ENCODE measurements at regions not wholly inside any gene's neighbourhood (a gene's known extent, or its start where the extent isn't known, plus 50 kb on each side); places are given as distances from the start of the nearest gene placed in this dataset.
"Not testable (repeated sequence)": the region's sequence is repeated elsewhere in the genome, so short reads cannot be mapped to it uniquely, and the experiment has no call there.

DNA sequence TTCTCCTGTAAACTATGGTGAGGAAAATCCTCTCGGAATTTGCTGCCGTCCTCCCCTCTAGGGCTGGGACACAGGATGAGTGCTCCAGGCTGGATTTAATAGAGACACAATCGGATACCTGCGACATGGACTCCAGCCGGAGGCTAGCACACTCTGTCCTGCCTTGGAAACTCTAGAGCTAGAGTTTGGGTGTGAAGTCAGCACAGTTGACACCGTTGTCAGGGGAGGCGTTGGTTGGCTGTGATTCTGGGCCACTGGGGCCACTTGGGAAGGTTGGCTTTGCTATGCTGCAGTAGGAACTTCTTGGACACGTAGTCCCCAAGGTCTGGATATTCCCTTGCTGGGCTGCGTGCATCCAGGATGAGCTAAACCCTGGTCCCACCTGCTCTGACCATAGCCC, 169.4 kb downstream of the NRN1 start:
- 89 to 95% methylated on average over 9 of the region's 9 CpGs for WGBS, 2 donors
- no peaks in the 10 kb centered on the region for H3K4me1 ChIP-seq
- intact Hi-C loops (cut with DNase I) = no loop called here

DNA sequence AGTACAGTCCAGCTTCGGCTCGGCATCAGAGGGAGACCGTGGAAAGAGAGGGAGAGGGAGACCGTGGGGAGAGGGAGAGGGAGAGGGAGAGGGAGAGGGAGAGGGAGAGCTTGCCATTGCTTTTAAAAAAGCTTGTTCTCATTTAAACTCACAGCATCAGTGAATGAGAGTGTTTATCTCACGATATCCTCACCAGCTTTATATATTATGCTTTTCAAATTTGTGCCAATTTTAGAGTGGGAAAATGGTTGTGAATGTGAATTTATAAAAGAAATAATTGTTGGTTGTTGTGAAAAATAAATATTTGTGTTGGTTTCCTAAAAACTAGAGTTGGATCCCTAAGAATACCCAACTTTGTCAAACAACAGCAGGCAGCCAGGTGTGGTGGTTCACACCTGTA, 170.1 kb downstream of the NRN1 start:
- H3K4me1 ChIP-seq; DNase-seq; H3K4me3 ChIP-seq; H3K27ac ChIP-seq; H3K9me3 ChIP-seq; H3K36me3 ChIP-seq; H3K27me3 ChIP-seq; intact Hi-C loops (cut with DNase I): not testable (repeated sequence)
- WGBS, 2 donors = 91 to 92% methylated on average over 1 of the region's 5 CpGs

More for the DNA sequence above, 169.4 kb downstream of the NRN1 start:
- TF ChIP-seq EP300 (IDR thresholded peaks at IDR 0.05) (no peak), POLR2A (IDR thresholded peaks at IDR 0.05) (no peak), POLR2AphosphoS5 (IDR thresholded peaks at IDR 0.05) (no peak)
- TF ChIP-seq, protein P1, sequence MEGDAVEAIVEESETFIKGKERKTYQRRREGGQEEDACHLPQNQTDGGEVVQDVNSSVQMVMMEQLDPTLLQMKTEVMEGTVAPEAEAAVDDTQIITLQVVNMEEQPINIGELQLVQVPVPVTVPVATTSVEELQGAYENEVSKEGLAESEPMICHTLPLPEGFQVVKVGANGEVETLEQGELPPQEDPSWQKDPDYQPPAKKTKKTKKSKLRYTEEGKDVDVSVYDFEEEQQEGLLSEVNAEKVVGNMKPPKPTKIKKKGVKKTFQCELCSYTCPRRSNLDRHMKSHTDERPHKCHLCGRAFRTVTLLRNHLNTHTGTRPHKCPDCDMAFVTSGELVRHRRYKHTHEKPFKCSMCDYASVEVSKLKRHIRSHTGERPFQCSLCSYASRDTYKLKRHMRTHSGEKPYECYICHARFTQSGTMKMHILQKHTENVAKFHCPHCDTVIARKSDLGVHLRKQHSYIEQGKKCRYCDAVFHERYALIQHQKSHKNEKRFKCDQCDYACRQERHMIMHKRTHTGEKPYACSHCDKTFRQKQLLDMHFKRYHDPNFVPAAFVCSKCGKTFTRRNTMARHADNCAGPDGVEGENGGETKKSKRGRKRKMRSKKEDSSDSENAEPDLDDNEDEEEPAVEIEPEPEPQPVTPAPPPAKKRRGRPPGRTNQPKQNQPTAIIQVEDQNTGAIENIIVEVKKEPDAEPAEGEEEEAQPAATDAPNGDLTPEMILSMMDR (IDR thresholded peaks at IDR 0.05) = no peak
- H3K27ac ChIP-seq = no peak overlapping the region
- no peaks in the 10 kb centered on the region for H3K36me3 ChIP-seq
- no peaks in the 10 kb centered on the region for H3K9me3 ChIP-seq
- DNase-seq = no peak
- no peaks in the 10 kb centered on the region for H3K27me3 ChIP-seq
- H3K4me3 ChIP-seq = no peak overlapping the region

DNA sequence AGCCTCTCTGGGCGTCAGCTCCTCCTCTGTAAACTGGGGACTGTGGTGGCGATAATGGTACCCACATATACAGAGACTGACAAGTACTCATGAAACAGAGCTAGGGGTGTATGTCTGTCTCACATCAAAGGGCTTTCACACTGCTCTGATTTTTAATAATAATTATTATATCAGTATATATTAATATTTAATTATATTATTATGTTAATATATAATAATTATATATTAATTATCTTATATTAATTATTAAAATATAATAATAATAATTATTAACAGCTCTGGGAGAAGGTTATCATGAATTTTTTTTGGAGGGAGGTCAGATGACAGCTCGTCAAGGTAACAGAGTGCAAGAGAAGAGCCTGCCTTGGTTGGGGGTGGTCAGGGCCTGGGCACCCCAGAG, 173.6 kb downstream of the NRN1 start:
- H3K9me3 ChIP-seq = no peaks in the 10 kb centered on the region
- WGBS, 2 donors = 86 to 92% methylated on average over 3 of the region's 3 CpGs
- intact Hi-C loops (cut with DNase I) = no loop called here

DNA sequence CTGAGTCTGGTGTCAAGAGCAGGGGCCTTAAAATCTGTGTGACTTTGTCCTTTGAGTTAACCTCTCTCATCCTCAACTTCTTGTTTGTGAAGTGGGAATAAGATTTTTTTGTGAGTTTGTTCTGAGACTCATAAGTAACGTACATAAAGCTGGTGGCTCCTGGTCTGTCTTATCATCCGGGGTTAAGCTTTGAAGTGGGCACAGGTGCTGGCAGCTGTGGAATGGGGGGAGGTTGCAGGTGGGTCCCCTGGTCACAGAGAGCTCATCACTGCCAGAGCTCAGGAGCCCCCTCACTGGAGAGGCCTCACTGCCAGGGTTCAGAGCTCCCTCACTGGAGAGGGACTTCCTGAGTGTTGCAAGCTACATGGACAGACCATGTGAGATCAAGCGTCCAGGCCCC, 174.1 kb downstream of the NRN1 start:
- H3K4me3 ChIP-seq = no peak overlapping the region
- 78 to 94% methylated on average over 3 of the region's 3 CpGs for WGBS, 2 donors
- DNase-seq = no peak
- H3K27me3 ChIP-seq = no peaks in the 10 kb centered on the region
- H3K27ac ChIP-seq = no peak overlapping the region
- intact Hi-C loops (cut with DNase I) = no loop called here
- H3K4me1 ChIP-seq = peaks cover 0 to 2% (median under 1%) of the 10 kb centered on the region in 4 donors
- no peak for TF ChIP-seq POLR2AphosphoS5 (IDR thresholded peaks at IDR 0.05)
- no peak for TF ChIP-seq EP300 (IDR thresholded peaks at IDR 0.05)
- no peak for TF ChIP-seq POLR2A (IDR thresholded peaks at IDR 0.05)
- TF ChIP-seq, protein P1 (IDR thresholded peaks at IDR 0.05) = no peak
- no peaks in the 10 kb centered on the region for H3K36me3 ChIP-seq
- no peaks in the 10 kb centered on the region for H3K9me3 ChIP-seq

More for the DNA sequence above, 173.6 kb downstream of the NRN1 start:
- Histone ChIP-seq H3K27me3 (no peaks in the 10 kb centered on the region), H3K4me1 (no peaks in the 10 kb centered on the region), H3K4me3 (no peak overlapping the region), H3K36me3 (no peaks in the 10 kb centered on the region), H3K27ac (no peak overlapping the region)
- DNase-seq = no peak
- TF ChIP-seq, protein P1 (IDR thresholded peaks at IDR 0.05) = no peak
- no peak for TF ChIP-seq POLR2AphosphoS5 (IDR thresholded peaks at IDR 0.05)
- no peak for TF ChIP-seq EP300 (IDR thresholded peaks at IDR 0.05)
- TF ChIP-seq POLR2A (IDR thresholded peaks at IDR 0.05) = no peak

DNA sequence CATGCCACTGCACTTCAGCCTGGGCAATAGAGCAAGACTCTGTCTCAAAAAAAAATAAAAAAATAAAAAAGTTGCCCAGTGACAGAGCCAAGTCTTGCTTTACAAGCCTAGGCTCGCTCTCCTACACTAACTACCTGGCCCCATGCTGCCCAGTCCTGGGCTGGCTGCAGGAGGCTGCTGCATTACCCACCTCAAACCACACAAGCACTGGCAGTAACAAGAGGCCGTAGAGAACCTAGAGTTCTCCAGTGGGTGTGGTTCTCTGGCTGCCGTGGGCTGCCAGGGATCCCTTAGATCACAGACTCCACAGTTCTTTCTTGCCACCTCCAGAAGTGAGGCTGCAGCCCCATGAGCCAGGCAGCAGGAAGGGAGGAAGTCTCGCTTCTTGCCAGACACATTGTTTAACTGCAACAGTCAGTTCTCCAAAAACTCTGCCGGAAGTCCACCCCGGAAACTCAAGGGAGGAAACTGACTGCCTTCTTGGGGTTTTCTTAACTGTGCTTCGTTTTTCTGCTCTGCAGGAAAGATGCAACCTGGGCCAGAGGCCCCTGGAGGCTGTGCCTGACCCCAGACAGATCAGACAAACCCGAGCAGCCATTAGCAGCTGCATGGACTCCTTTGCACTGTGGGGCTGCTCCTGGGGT, 175.4 kb downstream of the NRN1 start:
- H3K27ac ChIP-seq; DNase-seq; H3K4me1 ChIP-seq; H3K9me3 ChIP-seq; H3K4me3 ChIP-seq; H3K27me3 ChIP-seq; intact Hi-C loops (cut with DNase I); H3K36me3 ChIP-seq: not testable (repeated sequence)
- 37 to 62% methylated on average over 8 of the region's 8 CpGs for WGBS, 2 donors

DNA sequence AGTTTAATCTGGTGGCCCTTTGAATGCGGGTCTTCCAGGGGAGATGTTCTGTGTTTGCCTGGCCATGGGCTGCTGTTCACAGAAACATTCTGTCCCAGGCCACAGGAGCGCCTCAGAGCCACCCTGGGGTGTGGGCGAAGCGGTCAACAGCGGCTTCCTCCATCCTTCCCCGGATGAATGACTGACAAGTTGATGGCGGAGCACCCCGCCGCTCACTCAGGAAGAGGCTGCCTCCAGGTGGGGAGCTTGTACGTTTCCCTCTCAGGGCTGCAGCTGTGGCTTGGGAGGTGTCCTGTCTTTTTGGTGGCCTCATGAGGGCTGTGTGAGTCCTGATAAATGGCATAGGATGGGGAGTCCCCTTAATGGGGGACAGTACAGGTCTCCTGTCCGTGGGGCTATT, 178.4 kb downstream of the NRN1 start:
- Histone ChIP-seq H3K4me1 (peaks cover 0 to 8% (median 2%) of the 10 kb centered on the region in 4 donors), H3K4me3 (no peak overlapping the region), H3K27ac (no peak overlapping the region), H3K9me3 (no peaks in the 10 kb centered on the region), H3K36me3 (no peaks in the 10 kb centered on the region), H3K27me3 (no peaks in the 10 kb centered on the region)
- no peak for DNase-seq
- 75 to 86% methylated on average over 11 of the region's 11 CpGs for WGBS, 2 donors
- TF ChIP-seq POLR2AphosphoS5 (IDR thresholded peaks at IDR 0.05) = no peak
- TF ChIP-seq, protein P1 (IDR thresholded peaks at IDR 0.05) = no peak
- no peak for TF ChIP-seq EP300 (IDR thresholded peaks at IDR 0.05)
- no peak for TF ChIP-seq POLR2A (IDR thresholded peaks at IDR 0.05)
- intact Hi-C loops (cut with DNase I) = no loop called here
